CD4-positive, alpha-beta T cell treated with Interleukin-15 for 1 hour (primary cell): ENCODE measurements at regions not wholly inside any gene's neighbourhood (a gene's known extent, or its start where the extent isn't known, plus 50 kb on each side); places are given as distances from the start of the nearest gene placed in this dataset.
A peak's percentile ranks its signal among the peaks of the same experiment; 100 is the strongest.

Experiments used
- DNase-seq: peaks from one replicate; pipeline ENCODE4 v3.0.0-alpha.2; 2020

DNA sequence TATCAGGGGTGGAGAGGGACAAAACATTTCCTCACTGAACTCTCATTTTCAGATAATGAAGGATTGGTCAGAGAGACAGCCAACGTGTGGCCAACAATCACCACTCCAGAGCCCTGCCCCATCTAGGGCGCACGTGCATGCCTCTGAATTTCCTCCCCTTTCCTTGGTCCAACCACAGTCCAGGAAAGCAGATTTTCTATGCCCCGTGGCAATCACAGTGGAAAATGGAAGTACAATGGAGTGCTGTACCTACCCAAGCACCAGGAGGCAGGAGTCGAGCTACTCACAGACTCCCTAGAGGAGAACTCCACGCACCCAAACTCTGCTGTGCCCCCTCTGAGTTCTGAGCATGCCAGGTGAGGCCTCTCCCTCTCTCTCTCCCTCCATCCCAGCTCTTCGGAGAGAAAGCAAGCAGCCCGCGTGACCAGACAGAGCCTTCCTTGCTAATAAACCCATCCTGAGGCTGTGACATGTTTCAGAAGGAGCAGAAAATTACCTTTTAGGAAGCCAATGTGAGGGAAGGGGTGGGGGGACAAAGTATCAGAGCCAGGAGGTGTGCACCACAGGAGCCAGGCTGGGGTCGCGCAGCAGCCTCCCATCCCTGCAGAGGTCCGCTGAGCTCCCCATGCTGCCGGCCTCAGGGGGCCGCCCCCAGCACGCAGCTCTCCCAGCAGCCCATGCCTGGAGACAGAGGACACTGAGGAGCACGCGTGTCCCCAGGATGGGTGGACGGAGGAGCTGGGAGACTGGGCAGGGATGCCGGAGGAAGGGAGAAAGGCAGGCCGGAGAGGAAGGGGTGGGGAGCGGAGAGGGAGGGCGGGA, 73.4 kb downstream of the PITPNM2 start:
- DNase-seq, result no peak

- DNase-seq, result peak; percentile 23
Measured at GRCh38 chr12:123076604-123077297, 74.1 kb downstream of the PITPNM2 start.

- DNase-seq, result peak; percentile 68
Measured at GRCh38 chr12:123075646-123076171, 75.2 kb downstream of the PITPNM2 start.

- DNase-seq, result no peak
Measured at GRCh38 chr12:123075087-123075645, 75.7 kb downstream of the PITPNM2 start.

GRCh38 chr12:123073962-123074801, 76.7 kb downstream of the PITPNM2 start:
- no peak for DNase-seq

DNA sequence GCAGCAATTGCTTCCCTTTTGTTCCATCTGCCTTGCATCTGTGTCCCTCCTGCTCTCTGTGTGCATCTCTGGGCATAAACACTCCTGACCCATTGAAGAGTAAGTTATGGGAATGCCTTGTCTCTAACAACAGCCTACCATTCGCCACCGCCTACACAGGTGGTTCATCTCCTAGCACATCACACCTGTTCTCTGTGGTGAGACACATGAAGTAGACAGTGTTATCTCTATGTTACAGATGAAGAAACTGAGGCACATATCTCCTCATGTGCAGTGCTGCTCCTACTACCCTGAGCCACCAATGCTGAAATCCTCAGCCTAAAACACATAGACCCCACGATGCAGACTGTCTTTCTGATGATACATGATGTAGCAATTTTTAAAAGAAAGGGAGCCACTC, 77.6 kb downstream of the PITPNM2 start:
- no peak for DNase-seq

DNA sequence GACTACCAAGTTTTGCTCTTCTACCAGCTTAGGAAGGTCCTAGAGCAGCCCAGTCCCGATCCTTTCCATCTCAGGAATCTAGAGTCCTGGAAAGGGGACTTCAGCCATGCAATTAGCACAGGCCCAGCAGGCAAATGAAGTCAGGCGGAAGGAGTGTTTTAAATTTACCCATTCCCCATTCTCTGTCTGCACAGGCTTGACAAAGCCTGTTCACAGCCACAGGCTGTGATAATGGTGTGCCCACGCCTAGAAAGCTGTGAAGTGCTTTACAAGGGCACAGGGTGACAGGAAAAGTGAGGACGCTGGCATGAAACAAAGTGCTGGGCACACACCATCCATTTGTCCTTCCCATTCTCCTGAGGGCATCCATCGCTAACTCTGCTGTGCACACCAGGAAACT, 79.0 kb downstream of the PITPNM2 start:
- DNase-seq, result no peak

GRCh38 chr12:123071099-123071800, 79.6 kb downstream of the PITPNM2 start:
- no peak for DNase-seq

- DNase-seq, result no peak
Measured at GRCh38 chr12:123070267-123071081, 80.4 kb downstream of the PITPNM2 start.

DNA sequence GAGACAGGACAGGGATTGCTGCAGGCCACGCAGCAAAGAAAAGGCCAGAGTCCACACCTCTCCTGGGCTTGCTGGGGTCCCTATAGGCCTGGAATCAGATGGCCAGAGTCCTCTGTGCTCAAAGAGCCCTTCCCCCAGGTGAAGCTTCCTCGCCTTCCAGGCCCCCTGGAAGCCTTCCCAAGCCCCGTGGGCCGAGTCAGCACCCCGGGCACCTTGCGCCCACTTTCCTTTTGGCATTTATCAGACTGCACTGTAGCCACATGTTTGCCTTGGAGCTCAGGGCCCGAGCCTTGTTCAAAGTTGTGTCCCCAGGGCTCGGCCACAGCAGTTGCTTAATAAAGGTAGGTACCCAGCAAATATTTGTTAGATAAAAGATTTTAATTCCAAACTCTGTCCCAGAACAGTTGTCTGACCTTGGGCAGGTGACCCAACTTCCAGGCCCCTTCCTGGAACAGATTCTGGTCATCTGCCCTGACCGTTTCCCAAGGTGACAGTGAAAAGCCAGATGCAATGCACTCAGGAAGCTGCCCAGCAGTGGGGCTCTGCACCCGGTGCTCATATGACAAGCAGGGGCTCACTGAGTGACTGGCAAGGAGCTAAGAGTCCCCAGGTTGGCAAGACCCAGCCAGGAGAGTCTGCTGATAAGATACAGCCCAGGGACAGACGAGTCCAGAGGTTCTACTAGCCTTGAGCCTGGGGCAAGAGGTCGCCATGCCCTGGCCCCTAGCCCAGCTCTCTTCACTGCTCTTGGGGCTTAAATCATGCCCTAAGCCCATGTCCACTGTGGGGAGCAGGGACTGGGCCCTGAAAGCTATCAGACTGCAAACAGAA, 81.2 kb downstream of the PITPNM2 start:
- no peak for DNase-seq

DNA sequence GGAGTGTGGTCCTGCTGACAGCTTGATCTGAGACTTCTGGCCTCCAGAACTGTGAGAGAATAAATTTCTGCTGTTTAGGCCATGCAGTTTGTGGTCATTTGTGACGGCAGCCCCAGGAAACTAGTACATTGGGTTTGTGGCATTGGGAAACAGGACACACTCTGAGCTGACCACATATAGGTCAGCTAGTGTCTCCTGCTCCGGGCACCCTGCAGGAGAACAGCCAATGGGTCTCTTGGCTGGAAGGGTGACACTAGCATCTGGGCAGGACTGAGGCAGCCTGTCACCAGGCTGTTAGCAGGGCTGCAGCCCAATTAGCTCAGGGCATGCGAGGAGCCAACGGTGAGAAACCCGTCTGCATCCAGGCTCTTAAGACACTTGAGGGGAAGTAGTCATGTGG, 83.2 kb downstream of the PITPNM2 start:
- no peak for DNase-seq

GRCh38 chr12:123066384-123066710, 84.5 kb downstream of the PITPNM2 start:
- no peak for DNase-seq

DNA sequence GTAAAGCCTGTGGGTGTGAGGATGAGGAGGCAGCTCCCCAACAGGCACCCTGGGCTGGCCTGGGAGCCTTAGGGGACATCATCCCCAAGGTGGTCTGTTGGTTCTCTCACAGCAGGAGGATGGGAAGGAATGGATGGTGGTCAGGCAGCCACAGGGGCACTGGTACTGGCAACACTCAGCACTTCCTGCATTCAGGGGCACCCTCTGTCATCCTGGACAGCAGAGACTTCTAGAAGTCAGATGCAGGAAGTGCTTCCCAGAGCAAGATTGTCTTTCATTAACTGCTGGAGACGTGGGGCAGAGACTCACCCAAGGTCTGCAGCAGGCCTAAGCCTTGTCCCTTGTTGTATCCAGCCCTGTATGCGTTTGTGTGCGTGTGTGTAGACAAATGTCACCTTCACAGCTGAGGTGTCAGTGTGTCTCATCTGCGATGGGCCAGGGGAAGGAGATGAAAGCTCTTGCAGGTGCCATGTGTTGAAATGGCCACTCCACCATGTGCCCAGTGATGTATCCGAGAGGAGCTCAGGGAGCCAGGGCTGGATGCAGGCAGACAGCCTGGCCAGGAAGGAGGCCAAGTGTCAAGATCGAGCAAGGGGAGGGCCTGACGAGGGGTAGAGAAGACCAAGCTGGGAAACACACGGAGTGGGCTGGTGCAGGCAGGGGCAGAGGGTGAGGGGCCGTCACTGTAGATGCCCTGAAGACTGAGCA, 85.1 kb downstream of the PITPNM2 start:
- DNase-seq, result no peak

GRCh38 chr12:123064885-123065619, 84.6 kb downstream of the ARL6IP4 start:
- no peak for DNase-seq

GRCh38 chr12:123064366-123064765, 83.9 kb downstream of the ARL6IP4 start:
- no peak for DNase-seq

- DNase-seq, result no peak
Measured at GRCh38 chr12:123063535-123063934, 83.1 kb downstream of the ARL6IP4 start.

DNA sequence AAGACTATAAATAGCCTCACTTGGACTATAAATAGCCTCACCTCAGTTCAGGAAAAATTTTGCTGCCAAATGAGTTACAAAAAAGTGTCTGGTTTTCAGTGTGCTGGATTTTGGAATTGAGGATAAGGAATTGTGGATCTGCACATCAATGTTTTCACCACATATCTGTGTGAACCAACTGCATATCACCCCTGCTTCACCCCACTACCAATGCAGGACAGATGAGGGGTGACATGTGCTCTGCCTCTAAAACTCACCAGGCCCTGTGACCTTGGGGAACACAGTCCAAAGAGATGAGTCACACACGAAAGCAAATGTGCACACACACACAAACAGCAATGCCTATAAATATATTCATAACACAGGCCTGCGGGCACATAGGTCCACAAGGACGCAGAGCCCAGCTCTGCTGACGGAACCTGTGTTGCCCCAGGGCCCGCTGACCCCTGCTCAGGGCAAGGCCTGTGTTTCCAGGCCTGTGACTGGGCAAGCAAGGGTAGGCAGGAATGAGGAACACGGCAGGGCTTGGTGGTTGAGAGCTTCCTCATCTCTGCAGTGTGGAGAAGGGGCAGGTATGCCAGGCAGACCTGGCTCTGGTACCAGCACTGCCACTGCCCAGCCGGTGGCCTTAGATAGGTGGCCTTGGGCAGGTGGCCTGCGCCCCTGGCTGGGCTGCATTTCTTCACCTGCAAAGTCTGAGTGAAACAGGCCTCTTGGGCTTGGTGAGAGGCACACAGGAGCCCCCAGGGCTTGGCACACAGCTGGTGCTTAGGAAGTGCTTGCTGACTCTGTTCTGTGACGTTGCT, 82.4 kb downstream of the ARL6IP4 start:
- peak; percentile 36 for DNase-seq
